GM06990 (cell line): ENCODE measurements at regions not wholly inside any gene's neighbourhood (a gene's known extent, or its start where the extent isn't known, plus 50 kb on each side); places are given as distances from the start of the nearest gene placed in this dataset.
"Not testable (repeated sequence)": the region's sequence is repeated elsewhere in the genome, so short reads cannot be mapped to it uniquely, and the experiment has no call there.

Experiments used
- DNase-seq: peaks from one replicate; pipeline ENCODE4 v3.0.0-alpha.2; 2011; ENCODE audit not compliant: insufficient read length; ENCODE audit errors: extremely low read depth
- H3K27me3 ChIP-seq: replicated peaks from 2 replicates; pipeline ENCODE4 v1.6.0; 2011; ENCODE audit warnings: low read length; ENCODE audit not compliant: control insufficient read depth, insufficient read depth
- H3K36me3 ChIP-seq: 2 replicates; pipeline ENCODE4 v1.5.1; 2011; ENCODE audit warnings: low read length; ENCODE audit not compliant: control insufficient read depth, insufficient read depth
- H3K4me3 ChIP-seq: replicated peaks from 2 replicates; pipeline ENCODE4 v1.5.1; 2011; ENCODE audit warnings: low read depth, mild to moderate bottlenecking, control low read depth, low read length
- CTCF ChIP-seq: IDR thresholded peaks from 2 replicates; pipeline ENCODE4 v1.5.1; 2011; ENCODE audit warnings: low read length, control low read depth, mild to moderate bottlenecking, inconsistent platforms; ENCODE audit not compliant: insufficient read depth, poor library complexity, severe bottlenecking

DNA sequence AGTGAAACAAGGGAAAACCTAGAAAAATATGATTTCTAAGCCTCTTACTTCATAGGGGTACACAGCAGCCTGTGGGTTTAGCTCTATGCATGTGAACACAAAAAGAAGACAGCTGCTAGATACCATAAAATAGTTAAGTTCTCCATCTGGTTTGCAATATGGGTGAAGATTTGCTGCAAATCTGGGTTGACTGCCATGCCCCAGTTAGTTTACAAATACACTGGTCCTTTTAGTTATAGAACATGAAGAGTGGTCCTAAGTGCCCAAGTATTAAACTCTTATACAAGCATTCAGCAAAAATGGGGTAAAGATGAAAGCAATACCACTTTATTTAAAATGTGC, 176.1 kb downstream of the AEBP2 start:
- DNase-seq, result no peak

GRCh38 chr12:19616781-19617180, 177.5 kb downstream of the AEBP2 start:
- Histone ChIP-seq H3K4me3 (no peak overlapping the region), H3K36me3 (no peaks in the 10 kb centered on the region), H3K27me3 (no peaks in the 10 kb centered on the region)
- no peak for DNase-seq
- TF ChIP-seq CTCF, result no peak

More for the DNA sequence above, 176.1 kb downstream of the AEBP2 start:
- Histone ChIP-seq H3K36me3 (no peaks in the 10 kb centered on the region), H3K27me3 (no peaks in the 10 kb centered on the region), H3K4me3 (no peak overlapping the region)
- no peak for TF ChIP-seq CTCF

GRCh38 chr12:19620222-19620621, 180.9 kb downstream of the AEBP2 start:
- H3K27me3 ChIP-seq, result no peaks in the 10 kb centered on the region
- no peak for TF ChIP-seq CTCF
- no peaks in the 10 kb centered on the region for H3K36me3 ChIP-seq
- DNase-seq, result no peak
- no peak overlapping the region for H3K4me3 ChIP-seq

DNA sequence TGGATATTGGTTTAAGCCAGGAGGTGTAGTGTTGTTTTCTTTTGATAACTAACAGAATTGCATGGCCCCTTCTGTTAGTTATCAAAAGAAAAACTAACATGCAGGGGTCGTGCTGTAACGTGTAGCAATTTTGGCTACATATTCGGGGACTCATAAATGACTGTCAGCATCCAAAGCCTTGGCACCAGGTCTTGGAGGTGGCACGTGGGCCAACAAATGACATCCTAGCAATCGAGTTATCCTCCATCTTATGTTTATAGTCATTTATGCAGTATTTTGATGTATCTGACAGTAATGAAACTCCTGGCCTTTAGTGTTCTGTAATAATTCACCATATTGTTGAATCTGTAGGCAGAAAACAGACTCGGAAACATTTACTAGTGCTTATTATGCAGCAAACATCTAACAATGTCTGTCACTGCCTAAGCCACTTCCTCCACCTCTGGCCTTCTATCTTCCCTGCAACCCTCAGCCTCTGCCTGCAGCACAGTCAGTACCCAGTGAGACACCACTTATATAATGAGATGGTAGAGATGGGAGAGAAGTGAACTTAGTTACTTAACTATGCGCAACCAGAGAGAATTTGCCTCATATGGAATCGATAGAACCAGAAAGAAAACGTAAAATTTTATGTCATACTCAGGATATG, 184.6 kb downstream of the AEBP2 start:
- TF ChIP-seq CTCF, result no peak
- Histone ChIP-seq H3K4me3 (no peak overlapping the region), H3K36me3 (no peaks in the 10 kb centered on the region), H3K27me3 (no peaks in the 10 kb centered on the region)
- DNase-seq, result no peak

DNA sequence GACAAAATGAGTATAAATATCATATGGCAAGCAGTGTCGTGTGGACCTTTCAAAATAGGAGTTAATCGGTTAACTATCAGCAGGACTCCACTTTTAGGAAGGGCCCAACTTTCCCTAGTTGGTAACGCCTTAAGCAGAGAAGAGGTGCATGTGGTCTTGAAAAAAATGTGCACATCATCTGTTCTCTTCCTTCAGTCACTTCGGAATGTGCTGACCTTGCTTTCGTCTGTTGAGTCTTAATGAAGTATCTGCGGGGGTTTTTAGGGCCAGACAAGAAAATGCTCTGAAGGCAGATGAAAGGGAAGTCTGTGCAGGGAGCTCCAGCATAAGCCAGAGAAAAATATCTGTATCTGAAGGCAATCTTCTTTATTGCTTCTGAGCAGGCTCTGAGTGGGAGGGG, 185.2 kb downstream of the AEBP2 start:
- H3K4me3 ChIP-seq, result no peak overlapping the region
- no peaks in the 10 kb centered on the region for H3K27me3 ChIP-seq
- TF ChIP-seq CTCF, result no peak
- no peak for DNase-seq
- H3K36me3 ChIP-seq, result no peaks in the 10 kb centered on the region

DNA sequence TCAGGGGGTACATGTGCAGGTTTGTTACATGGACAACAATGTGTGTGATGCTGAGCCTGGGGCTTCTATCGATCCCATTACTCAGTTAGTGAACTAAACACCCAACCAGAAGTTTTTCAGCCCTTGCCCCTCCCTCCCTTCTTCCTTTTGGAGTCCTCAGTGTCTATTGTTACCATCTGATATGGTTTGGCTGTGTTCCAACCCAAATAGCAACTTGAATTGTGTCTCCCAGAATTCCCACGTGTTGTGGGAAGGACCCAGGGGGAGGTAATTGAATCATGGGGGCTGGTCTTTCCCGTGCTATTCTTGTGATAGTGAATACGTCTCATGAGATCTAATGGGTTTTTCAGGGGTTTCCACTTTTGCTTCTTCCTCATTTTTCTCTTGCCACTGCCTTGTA, 186.3 kb downstream of the AEBP2 start:
- DNase-seq, H3K36me3 ChIP-seq, H3K4me3 ChIP-seq: not testable (repeated sequence)

More for the DNA sequence above, 186.3 kb downstream of the AEBP2 start:
- not testable (repeated sequence) for H3K27me3 ChIP-seq
